ENCODE measurements at regions not wholly inside any gene's neighbourhood (a gene's known extent, or its start where the extent isn't known, plus 50 kb on each side); places are given as distances from the start of the nearest gene placed in this dataset.
A peak's percentile ranks its signal among the peaks of the same experiment; 100 is the strongest.

DNA sequence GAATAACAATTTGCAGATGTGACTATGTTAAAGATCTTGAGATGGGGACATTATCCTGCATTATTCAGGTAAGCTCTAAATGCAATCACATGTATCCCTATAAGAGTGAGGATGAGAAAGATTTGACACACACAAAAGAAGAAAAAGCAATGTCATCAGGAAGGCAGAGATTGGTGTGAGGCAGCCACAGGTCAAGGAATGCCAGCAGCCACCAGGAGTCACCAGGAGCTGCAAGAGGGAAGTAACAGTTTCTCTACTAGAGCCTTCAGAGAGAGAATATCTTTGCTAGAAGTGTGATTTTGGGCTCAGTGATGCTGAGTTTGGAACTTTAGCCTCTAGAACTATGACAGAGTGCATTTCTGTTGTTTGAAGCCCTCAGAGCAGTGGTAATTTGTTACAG, 700.3 kb upstream of the SEMA3D start:
- DNase-seq, result no peak

DNA sequence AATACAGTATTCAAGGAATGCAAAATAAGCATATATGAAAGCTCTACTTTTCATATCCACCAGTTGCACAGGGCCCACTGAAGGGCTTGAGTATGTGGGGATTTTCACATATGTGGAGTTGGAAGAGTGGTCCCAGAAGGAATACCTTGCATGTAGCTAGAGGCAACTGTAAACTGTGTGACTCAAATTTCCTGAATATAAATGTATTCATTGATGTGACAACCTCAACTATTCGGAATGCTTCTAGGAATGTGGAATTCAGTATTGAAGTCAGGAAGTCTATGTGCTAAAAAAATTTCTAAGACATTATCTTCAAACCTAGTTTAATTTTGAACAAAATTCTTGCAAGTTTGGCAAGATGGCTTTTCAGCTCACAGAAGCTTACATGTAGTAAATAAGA, 695.5 kb upstream of the SEMA3D start:
- 53 to 95% methylated on average over 1 of the region's 1 CpG for WGBS, 2 donors
- TF ChIP-seq, protein P1, sequence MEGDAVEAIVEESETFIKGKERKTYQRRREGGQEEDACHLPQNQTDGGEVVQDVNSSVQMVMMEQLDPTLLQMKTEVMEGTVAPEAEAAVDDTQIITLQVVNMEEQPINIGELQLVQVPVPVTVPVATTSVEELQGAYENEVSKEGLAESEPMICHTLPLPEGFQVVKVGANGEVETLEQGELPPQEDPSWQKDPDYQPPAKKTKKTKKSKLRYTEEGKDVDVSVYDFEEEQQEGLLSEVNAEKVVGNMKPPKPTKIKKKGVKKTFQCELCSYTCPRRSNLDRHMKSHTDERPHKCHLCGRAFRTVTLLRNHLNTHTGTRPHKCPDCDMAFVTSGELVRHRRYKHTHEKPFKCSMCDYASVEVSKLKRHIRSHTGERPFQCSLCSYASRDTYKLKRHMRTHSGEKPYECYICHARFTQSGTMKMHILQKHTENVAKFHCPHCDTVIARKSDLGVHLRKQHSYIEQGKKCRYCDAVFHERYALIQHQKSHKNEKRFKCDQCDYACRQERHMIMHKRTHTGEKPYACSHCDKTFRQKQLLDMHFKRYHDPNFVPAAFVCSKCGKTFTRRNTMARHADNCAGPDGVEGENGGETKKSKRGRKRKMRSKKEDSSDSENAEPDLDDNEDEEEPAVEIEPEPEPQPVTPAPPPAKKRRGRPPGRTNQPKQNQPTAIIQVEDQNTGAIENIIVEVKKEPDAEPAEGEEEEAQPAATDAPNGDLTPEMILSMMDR (IDR thresholded peaks at IDR 0.05), result no peak
- DNase-seq, result no peak

More for the DNA sequence above, 700.3 kb upstream of the SEMA3D start:
- intact Hi-C loops (cut with DNase I), result no loop called here
- no peaks in the 10 kb centered on the region for H3K4me1 ChIP-seq
- no peaks in the 10 kb centered on the region for H3K36me3 ChIP-seq
- H3K4me3 ChIP-seq, result no peak overlapping the region
- H3K27ac ChIP-seq, result no peak overlapping the region
- TF ChIP-seq, protein P1 (IDR thresholded peaks at IDR 0.05), result no peak
- TF ChIP-seq POLR2A (IDR thresholded peaks at IDR 0.05), result no peak
- H3K27me3 ChIP-seq, result no peaks in the 10 kb centered on the region
- H3K9me3 ChIP-seq, result no peaks in the 10 kb centered on the region

DNA sequence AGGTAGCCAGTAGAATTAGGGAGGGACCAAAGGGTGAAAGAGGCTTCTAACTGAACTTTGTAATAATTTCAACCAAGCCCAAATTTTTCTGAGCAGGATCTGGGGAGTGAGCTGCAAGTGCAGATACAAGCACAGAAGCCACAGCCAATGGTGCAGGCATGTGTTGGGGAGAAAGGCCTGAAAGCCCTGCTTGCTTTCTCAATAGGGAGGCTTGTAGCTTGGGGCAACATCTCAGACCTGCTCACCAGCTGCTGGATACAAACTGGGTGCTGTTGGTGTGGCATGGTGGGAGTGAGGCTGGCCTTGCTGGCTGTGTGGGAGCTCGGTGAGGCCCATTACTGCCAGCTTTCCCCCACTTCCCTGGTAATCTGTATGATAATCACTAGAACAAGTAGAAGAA, 688.5 kb upstream of the SEMA3D start:
- Histone ChIP-seq H3K9me3 (no peaks in the 10 kb centered on the region), H3K4me1 (no peaks in the 10 kb centered on the region), H3K27me3 (no peaks in the 10 kb centered on the region), H3K4me3 (no peak overlapping the region), H3K27ac (no peak overlapping the region), H3K36me3 (no peaks in the 10 kb centered on the region)
- DNase-seq, result no peak
- intact Hi-C loops (cut with DNase I), result no loop called here
- TF ChIP-seq, protein P1 (IDR thresholded peaks at IDR 0.05), result no peak
- no peak for TF ChIP-seq POLR2A (IDR thresholded peaks at IDR 0.05)
- 58 to 67% methylated on average over 1 of the region's 1 CpG for WGBS, 2 donors

More for the DNA sequence above, 695.5 kb upstream of the SEMA3D start:
- Histone ChIP-seq H3K27me3 (no peaks in the 10 kb centered on the region), H3K4me1 (no peaks in the 10 kb centered on the region), H3K27ac (no peak overlapping the region), H3K36me3 (no peaks in the 10 kb centered on the region), H3K9me3 (no peaks in the 10 kb centered on the region), H3K4me3 (no peak overlapping the region)
- intact Hi-C loops (cut with DNase I), result no loop called here

DNA sequence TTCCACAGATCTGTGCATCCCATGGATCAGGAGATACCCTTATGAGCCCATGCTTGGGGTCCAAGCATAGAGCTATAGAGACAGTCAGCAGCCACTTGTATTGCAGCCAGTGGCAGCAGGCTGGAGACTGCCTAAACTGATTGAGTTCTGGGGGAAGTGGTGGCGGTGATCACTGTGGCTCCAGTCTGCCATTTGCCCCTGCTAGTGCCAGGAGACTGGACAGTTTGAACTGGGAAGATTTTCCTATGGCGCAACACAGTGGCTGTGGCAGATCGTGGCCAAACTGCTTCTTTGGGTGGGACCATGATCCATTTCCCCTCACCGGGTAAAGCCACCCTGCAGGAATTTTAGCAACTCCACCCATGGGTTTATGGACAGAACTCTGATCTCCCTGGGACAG, 679.7 kb upstream of the SEMA3D start:
- DNase-seq, result no peak
- TF ChIP-seq, protein P1 (IDR thresholded peaks at IDR 0.05), result no peak
- TF ChIP-seq POLR2A (IDR thresholded peaks at IDR 0.05), result no peak
- 86% methylated on average over 3 of the region's 4 CpGs; no CpG with 5 or more reads in 1 of the 2 donors for WGBS, 2 donors
- H3K9me3 ChIP-seq, result peaks cover 0 to 7% (median 0%) of the 10 kb centered on the region in 3 donors
- intact Hi-C loops (cut with DNase I), result no loop called here
- no peaks in the 10 kb centered on the region for H3K27me3 ChIP-seq
- H3K36me3 ChIP-seq, result no peaks in the 10 kb centered on the region
- H3K4me3 ChIP-seq, result no peak overlapping the region
- H3K27ac ChIP-seq, result no peak overlapping the region
- H3K4me1 ChIP-seq, result no peaks in the 10 kb centered on the region

DNA sequence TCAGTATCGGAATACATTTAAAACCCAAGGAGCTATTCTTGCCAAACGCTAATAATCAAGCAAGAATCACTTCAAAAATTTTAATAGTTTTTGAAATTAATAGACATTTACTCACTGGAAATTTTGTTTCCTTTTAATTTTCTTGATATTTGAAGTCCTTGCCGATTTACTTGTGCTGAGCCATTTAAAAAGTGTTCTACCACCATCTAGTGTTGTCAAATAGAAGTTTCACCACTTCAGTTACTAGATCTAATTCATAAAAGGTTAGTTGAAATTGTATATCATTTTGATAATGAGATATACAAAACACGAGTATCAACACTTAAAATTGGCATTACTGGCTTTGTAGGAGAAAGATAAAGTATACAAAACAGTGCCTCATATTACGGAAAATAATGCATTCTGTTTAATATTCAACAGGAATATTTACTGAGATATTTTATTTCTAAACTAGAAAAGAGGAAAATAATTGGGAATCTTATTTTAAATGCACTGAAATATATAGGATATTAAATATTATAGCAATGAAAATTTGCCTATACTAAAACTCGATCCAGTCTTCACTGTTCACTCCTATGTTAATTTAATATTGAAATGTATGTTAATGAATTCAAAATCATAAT, 664.8 kb upstream of the SEMA3D start:
- no peaks in the 10 kb centered on the region for H3K9me3 ChIP-seq
- TF ChIP-seq POLR2A (IDR thresholded peaks at IDR 0.05), result no peak
- TF ChIP-seq, protein P1 (IDR thresholded peaks at IDR 0.05), result peak in 1 of 6 experiments; percentile 10
- no peaks in the 10 kb centered on the region for H3K4me1 ChIP-seq
- WGBS, 2 donors, result 43 to 44% methylated on average over 6 of the region's 6 CpGs
- H3K4me3 ChIP-seq, result no peak overlapping the region
- no peaks in the 10 kb centered on the region for H3K27me3 ChIP-seq
- intact Hi-C loops (cut with DNase I), result no loop called here
- no peak overlapping the region for H3K27ac ChIP-seq
- no peak for DNase-seq
- no peaks in the 10 kb centered on the region for H3K36me3 ChIP-seq

Data from esophagus squamous epithelium (tissue), 5 donors.